Fibroblast of villous mesenchyme (primary cell): ENCODE measurements at regions not wholly inside any gene's neighbourhood (a gene's known extent, or its start where the extent isn't known, plus 50 kb on each side); places are given as distances from the start of the nearest gene placed in this dataset.

ENCODE experiments used
- DNase-seq: peaks from one replicate; pipeline ENCODE4 v3.0.0-alpha.2; 2010; ENCODE audit warnings: low read depth
- H3K4me3 ChIP-seq: 2 replicates; pipeline ENCODE4 v1.5.1; 2011; ENCODE audit warnings: low read depth, mild to moderate bottlenecking, low read length
- CTCF ChIP-seq: IDR thresholded peaks from 2 replicates; pipeline ENCODE4 v1.5.1; 2012; ENCODE audit warnings: low read depth, mild to moderate bottlenecking, low read length; ENCODE audit not compliant: insufficient read depth

GRCh38 chr7:130887957-130888371 is 154.0 kb upstream of the KLF14 start:
- TF ChIP-seq CTCF = no peak
- no peak overlapping the region for H3K4me3 ChIP-seq
- peak; percentile 88 for DNase-seq

DNA sequence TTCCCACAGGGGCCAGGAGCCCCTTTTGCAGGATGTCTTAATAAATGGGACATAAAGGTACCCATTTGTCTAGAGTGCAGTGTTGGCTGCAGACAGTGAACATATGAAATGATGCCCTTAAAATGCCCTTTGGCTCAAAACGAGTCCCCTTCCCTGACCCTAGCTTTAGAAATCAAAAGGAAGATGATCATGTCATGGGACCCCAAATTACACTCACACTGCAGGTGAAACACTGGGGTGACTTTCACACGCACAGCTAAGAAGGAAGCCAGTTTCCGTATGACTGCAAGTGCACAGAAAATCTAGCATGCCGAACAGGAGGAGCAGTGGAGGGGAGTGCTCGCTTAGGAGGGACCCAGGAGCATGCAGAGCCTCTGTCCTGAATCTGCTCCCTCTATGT is 154.5 kb upstream of the KLF14 start:
- no peak overlapping the region for H3K4me3 ChIP-seq
- no peak for TF ChIP-seq CTCF
- no peak for DNase-seq

GRCh38 chr7:130890176-130891020 is 156.4 kb upstream of the KLF14 start:
- TF ChIP-seq CTCF = no peak
- DNase-seq = peak; percentile 91
- H3K4me3 ChIP-seq = peak overlapping the region; percentile 13

DNA sequence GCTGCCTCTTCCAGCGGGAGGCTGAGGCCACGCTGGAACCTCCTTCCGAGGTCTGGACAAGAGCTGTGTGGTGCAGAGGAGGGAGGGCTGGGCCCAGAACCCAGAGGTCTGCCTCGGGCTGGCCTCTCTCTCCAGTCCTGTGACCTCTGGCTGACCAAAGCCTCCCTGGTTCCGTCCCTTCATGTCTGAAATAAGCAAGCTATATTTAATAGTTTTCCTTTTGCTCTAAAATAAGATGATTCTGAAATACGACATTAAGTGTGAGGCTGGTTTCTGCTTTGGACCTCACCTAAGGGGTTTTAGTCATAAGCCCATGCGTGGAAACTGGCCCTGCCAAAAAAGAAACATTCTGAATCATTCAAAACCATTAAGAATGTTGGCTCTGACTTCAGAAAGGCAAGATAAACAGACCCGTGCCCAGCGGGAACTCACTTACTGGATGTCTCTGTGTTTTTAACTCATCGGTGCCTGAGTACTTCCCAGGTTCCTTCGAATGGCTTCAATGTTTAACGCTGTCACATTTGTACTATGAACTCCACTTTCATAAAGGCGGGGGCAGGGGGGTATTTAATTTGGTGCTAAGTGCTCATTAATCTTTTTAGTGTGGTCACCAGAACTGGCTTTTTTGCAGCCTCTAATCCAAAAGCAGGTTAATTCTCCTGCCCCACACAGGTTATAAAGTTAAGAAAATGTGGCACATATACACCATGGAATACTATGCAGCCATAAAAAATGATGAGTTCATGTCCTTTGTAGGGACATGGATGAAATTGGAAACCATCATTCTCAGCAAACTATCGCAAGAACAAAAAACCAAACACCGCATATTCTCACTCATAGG is 157.5 kb upstream of the KLF14 start:
- no peak for TF ChIP-seq CTCF
- peak overlapping the region; percentile 1 for H3K4me3 ChIP-seq
- DNase-seq = peak; percentile 97

GRCh38 chr7:130893441-130893894 is 159.5 kb upstream of the KLF14 start:
- no peak overlapping the region for H3K4me3 ChIP-seq
- TF ChIP-seq CTCF = no peak
- DNase-seq = peak; percentile 81

DNA sequence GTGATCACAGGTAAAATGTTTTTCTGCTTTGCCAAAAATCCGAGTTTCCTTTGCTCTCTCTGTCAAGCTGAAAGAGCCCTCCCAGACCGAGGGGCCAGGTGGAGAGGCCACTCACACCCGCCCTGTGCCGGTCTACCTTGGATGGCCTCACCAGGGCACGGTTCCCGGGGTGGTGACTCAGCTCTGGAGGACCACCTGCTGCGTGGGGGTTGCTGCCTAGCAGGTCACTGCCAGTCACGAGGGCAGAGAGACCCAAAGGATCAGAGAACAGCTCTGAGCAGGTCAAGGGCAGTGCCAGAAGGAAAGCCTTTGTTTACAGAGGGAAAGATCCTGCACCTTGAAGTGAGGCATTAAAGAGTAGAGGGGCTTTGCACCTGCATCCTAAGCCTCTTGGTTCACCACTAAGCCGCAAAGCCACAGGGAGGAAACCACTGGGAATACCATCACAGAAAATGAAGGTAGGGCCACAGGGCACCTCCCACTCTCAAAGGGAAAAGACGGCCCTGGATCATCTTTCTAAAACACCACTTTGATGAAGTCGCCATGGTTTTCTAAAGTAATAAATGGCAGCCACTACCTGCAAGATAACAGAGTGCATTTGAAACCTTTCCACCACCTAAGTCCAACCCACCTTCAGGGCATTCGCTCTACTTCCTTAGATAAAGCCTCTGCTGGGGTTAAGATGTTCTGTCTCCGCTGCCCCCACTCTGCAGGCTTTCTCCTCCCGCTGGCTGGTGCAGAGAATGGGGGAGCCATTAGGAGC is 160.3 kb upstream of the KLF14 start:
- no peak overlapping the region for H3K4me3 ChIP-seq
- peak; percentile 75 for DNase-seq
- TF ChIP-seq CTCF = no peak
